SU-DHL-6 (cell line): ENCODE measurements at regions not wholly inside any gene's neighbourhood (a gene's known extent, or its start where the extent isn't known, plus 50 kb on each side); places are given as distances from the start of the nearest gene placed in this dataset.
A peak's percentile ranks its signal among the peaks of the same experiment; 100 is the strongest.
"Not testable (repeated sequence)": the region's sequence is repeated elsewhere in the genome, so short reads cannot be mapped to it uniquely, and the experiment has no call there.

Experiments
- H2AFZ ChIP-seq: fragments of 200-600 bp; sonication (generic); 2 replicates; pipeline ENCODE4 v1.6.1; 2014; ENCODE audit warnings: low read depth, mild to moderate bottlenecking, moderate library complexity, mixed read lengths, antibody characterized with exemption, low read length; ENCODE audit not compliant: severe bottlenecking
- H3F3A ChIP-seq: fragments of 200-600 bp; shearing (Covaris generic); 2 replicates; pipeline ENCODE4 v1.6.0; 2016; ENCODE audit warnings: antibody characterized with exemption, mild to moderate bottlenecking; ENCODE audit not compliant: insufficient read depth
- H3K27ac ChIP-seq: fragments of 200-600 bp; sonication (generic); 2 replicates; pipeline ENCODE4 v1.5.1; 2016; ENCODE audit warnings: low read depth, mild to moderate bottlenecking, low read length, moderate library complexity, mixed read lengths
- H3K27me3 ChIP-seq: fragments of 200-600 bp; sonication (generic), shearing (Covaris generic); 2 replicates; pipeline ENCODE4 v1.6.0; 2014; ENCODE audit warnings: mild to moderate bottlenecking, low read length
- H3K36me3 ChIP-seq: fragments of 200-600 bp; sonication (generic); 2 replicates; pipeline ENCODE4 v1.6.1; 2014; ENCODE audit warnings: mild to moderate bottlenecking, low read length, mixed read lengths
- H3K4me2 ChIP-seq: fragments of 300-600, 200-600 bp; shearing (Covaris generic), sonication (generic); 2 replicates; pipeline ENCODE4 v1.6.0; 2014; ENCODE audit warnings: low read length, low read depth, mild to moderate bottlenecking; ENCODE audit not compliant: poor library complexity, severe bottlenecking
- H3K4me3 ChIP-seq: fragments of 200-600 bp; sonication (generic); 2 replicates; pipeline ENCODE4 v1.5.1; 2014; ENCODE audit warnings: antibody characterized with exemption, low read length, mild to moderate bottlenecking, mixed read lengths; ENCODE audit not compliant: insufficient read depth, poor library complexity, severe bottlenecking
- H3K79me2 ChIP-seq: fragments of 200-600 bp; sonication (generic); 2 replicates; pipeline ENCODE4 v1.6.1; 2014; ENCODE audit warnings: mild to moderate bottlenecking, low read length, moderate library complexity; ENCODE audit not compliant: insufficient read depth
- H3K9ac ChIP-seq: fragments of 200-600 bp; sonication (generic); 2 replicates; pipeline ENCODE4 v1.7.0; 2014; ENCODE audit warnings: mild to moderate bottlenecking, low read length
- H3K9me2 ChIP-seq: fragments of 200-600 bp; sonication (generic); replicated peaks from 2 replicates; pipeline ENCODE4 v1.6.1; 2014; ENCODE audit warnings: low read length; ENCODE audit not compliant: insufficient read depth
- H3K9me3 ChIP-seq: fragments of 200-600 bp; sonication (generic); 2 replicates; pipeline ENCODE4 v1.6.1; 2014; ENCODE audit warnings: low read length, mixed read lengths; ENCODE audit not compliant: insufficient read depth
- H4K20me1 ChIP-seq: fragments of 200-600 bp; sonication (generic); 2 replicates; pipeline ENCODE4 v1.6.1; 2014; ENCODE audit warnings: low read depth, mild to moderate bottlenecking, antibody characterized with exemption, low read length, moderate library complexity, mixed read lengths
- CTCF ChIP-seq: fragments of 200-600 bp; sonication (generic); IDR thresholded peaks from one replicate; pipeline ENCODE4 v1.5.1; 2017; ENCODE audit warnings: antibody characterized with exemption, mild to moderate bottlenecking, low read length, moderate library complexity; ENCODE audit not compliant: insufficient read depth, poor library complexity, severe bottlenecking
- EZH2phosphoT487 ChIP-seq: fragments of 200-600 bp; sonication (generic), shearing (Covaris generic); conservative IDR thresholded peaks from 2 replicates; pipeline ENCODE4 v1.6.1; 2018; ENCODE audit warnings: mild to moderate bottlenecking, antibody characterized with exemption, low read length, moderate library complexity, mixed read lengths

- H2AFZ ChIP-seq = no peak overlapping the region
- H3K27me3 ChIP-seq = no peaks in the 10 kb centered on the region
- H3K4me2 ChIP-seq = no peak overlapping the region
- no peaks in the 10 kb centered on the region for H3K9me2 ChIP-seq
- H3F3A ChIP-seq = no peaks in the 10 kb centered on the region
- H3K9ac ChIP-seq = no peak overlapping the region
- no peak overlapping the region for H3K27ac ChIP-seq
- H3K79me2 ChIP-seq = no peaks in the 10 kb centered on the region
- TF ChIP-seq EZH2phosphoT487 (no peak), CTCF (no peak)
- no peak overlapping the region for H3K4me3 ChIP-seq
- no peaks in the 10 kb centered on the region for H3K36me3 ChIP-seq
- H3K9me3 ChIP-seq = no peaks in the 10 kb centered on the region
- no peaks in the 10 kb centered on the region for H4K20me1 ChIP-seq
Measured at GRCh38 chr6:15818044-15818443, 155.2 kb upstream of the DTNBP1 start.

- H3K4me3 ChIP-seq = no peak overlapping the region
- no peaks in the 10 kb centered on the region for H3K27me3 ChIP-seq
- H2AFZ ChIP-seq = no peak overlapping the region
- no peaks in the 10 kb centered on the region for H3K36me3 ChIP-seq
- H3K9ac ChIP-seq = no peak overlapping the region
- no peak for TF ChIP-seq EZH2phosphoT487
- no peak overlapping the region for H3K27ac ChIP-seq
- H3K4me2 ChIP-seq = no peak overlapping the region
- no peaks in the 10 kb centered on the region for H3K9me3 ChIP-seq
- H3K9me2 ChIP-seq = no peaks in the 10 kb centered on the region
- no peaks in the 10 kb centered on the region for H4K20me1 ChIP-seq
- H3F3A ChIP-seq = no peaks in the 10 kb centered on the region
- H3K79me2 ChIP-seq = no peaks in the 10 kb centered on the region
Measured at GRCh38 chr6:15817100-15817499, 154.3 kb upstream of the DTNBP1 start.

GRCh38 chr6:15816661-15817060 lies 153.8 kb upstream of the DTNBP1 start:
- Histone ChIP-seq H3K9me3 (no peaks in the 10 kb centered on the region), H3K27ac (no peak overlapping the region), H3K9me2 (no peaks in the 10 kb centered on the region), H3K4me3 (no peak overlapping the region), H2AFZ (no peak overlapping the region), H3K4me2 (no peak overlapping the region), H3K36me3 (no peaks in the 10 kb centered on the region), H4K20me1 (no peaks in the 10 kb centered on the region), H3F3A (no peaks in the 10 kb centered on the region), H3K79me2 (no peaks in the 10 kb centered on the region), H3K27me3 (no peaks in the 10 kb centered on the region), H3K9ac (no peak overlapping the region)
- TF ChIP-seq EZH2phosphoT487 (no peak), CTCF (no peak)

- not testable (repeated sequence) for H3K4me3 ChIP-seq, H3K9ac ChIP-seq, H3K4me2 ChIP-seq, H3K9me2 ChIP-seq, H3K27me3 ChIP-seq, H4K20me1 ChIP-seq, H3K27ac ChIP-seq, H3K79me2 ChIP-seq, H3F3A ChIP-seq, H3K9me3 ChIP-seq, H3K36me3 ChIP-seq
- peak overlapping the region; percentile 19 for H2AFZ ChIP-seq
Measured at GRCh38 chr6:15813698-15814097, 150.9 kb upstream of the DTNBP1 start.
